Transverse colon (tissue), 4 donors: ENCODE measurements at regions not wholly inside any gene's neighbourhood (a gene's known extent, or its start where the extent isn't known, plus 50 kb on each side); places are given as distances from the start of the nearest gene placed in this dataset.

Experiments used
- DNase-seq: peaks from one replicate; pipeline ENCODE4 v3.0.0-alpha.2; 2019
- H3K27ac ChIP-seq, 4 donors: fragments of 200-600 bp; sonication (generic); 2 replicates each; pipeline ENCODE4 v1.5.1; 2016 to 2018; ENCODE audit warnings: inconsistent platforms in 4 of 4
- H3K27me3 ChIP-seq: fragments of 200-600 bp; sonication (generic); 2 replicates; pipeline ENCODE4 v1.5.1; 2017; ENCODE audit warnings: inconsistent platforms
- H3K36me3 ChIP-seq, 4 donors: fragments of 200-600 bp; sonication (generic); 2 replicates each; pipeline ENCODE4 v1.5.1; 2017 to 2019; ENCODE audit warnings: inconsistent platforms in 4 of 4
- H3K4me1 ChIP-seq, 4 donors: fragments of 200-600 bp; sonication (generic); 2 replicates each; pipeline ENCODE4 v1.5.1; 2017 to 2020; ENCODE audit warnings: inconsistent platforms in 4 of 4
- H3K4me3 ChIP-seq, 4 donors: fragments of 200-600 bp; sonication (generic); 1 replicate in 1 of 4; 2 replicates in 3 of 4; pipeline versions ENCODE4 v1.5.1 to v1.6.1; 2017 to 2019; ENCODE audit warnings: inconsistent platforms in 4 of 4
- H3K9me3 ChIP-seq, 2 donors: fragments of 200-600 bp; sonication (generic); 2 replicates each; pipeline ENCODE4 v1.5.1; 2017 to 2019; ENCODE audit warnings: inconsistent platforms in 2 of 2
- CTCF ChIP-seq, 5 experiments: fragments of 200-600 bp in 3 of 5; fragments of 450-650 bp in 2 of 5; sonication (generic) in 3 of 5; IDR thresholded peaks; 1 replicate in 2 of 5; 2 replicates in 3 of 5; pipeline ENCODE4 v1.5.1; 2016 to 2017; ENCODE audit warnings: antibody characterized with exemption in 5 of 5, inconsistent platforms in 3 of 5, mild to moderate bottlenecking in 2 of 5, moderate library complexity in 1 of 5
- EP300 ChIP-seq: sonication (generic); formaldehyde crosslinking; IDR thresholded peaks from one replicate; pipeline ENCODE4 v1.6.1; 2017; ENCODE audit warnings: antibody characterized with exemption, low read depth
- POLR2A ChIP-seq: fragments of 450-650 bp; IDR thresholded peaks from one replicate; pipeline ENCODE4 v1.6.1; 2016; ENCODE audit warnings: antibody characterized with exemption, mild to moderate bottlenecking, moderate library complexity
- POLR2AphosphoS5 ChIP-seq, 3 donors: sonication (generic); formaldehyde crosslinking; IDR thresholded peaks; one replicate each; pipeline ENCODE4 v1.6.1; 2016; ENCODE audit warnings: antibody characterized with exemption in 3 of 3
- WGBS, 2 donors: methylation state at CpG; one replicate each; pipeline ENCODE4 v1.1.5; 2018; ENCODE audit warnings: low coverage in 1 of 2; 5-methylcytosine and 5-hydroxymethylcytosine counted together
- in situ Hi-C, 4 donors: fragments of 200-750 bp; cut with MboI; loops; one replicate each; pipeline versions ENCODE4 v1.15.0 to v1.15.1; 2017; ENCODE audit warnings: low sequenced_read_pairs in 3 of 4, low pct_ligation_motif_present in 1 of 4, low pct_unique_long_range_greater_than_20kb in 1 of 4
- intact Hi-C: fragments of 100-400 bp; cut with DNase I; formaldehyde crosslinking; loops from one replicate; pipeline ENCODE4 v1.15.1; 2023; ENCODE audit warnings: low total_unique reads

- WGBS, 2 donors = 56 to 79% methylated on average over 2 of the region's 2 CpGs
- Histone ChIP-seq H3K27ac (no peak overlapping the region), H3K9me3 (no peaks in the 10 kb centered on the region), H3K27me3 (no peaks in the 10 kb centered on the region), H3K4me3 (no peak overlapping the region), H3K4me1 (no peaks in the 10 kb centered on the region), H3K36me3 (no peaks in the 10 kb centered on the region)
- in situ Hi-C loops = no loop called here
- TF ChIP-seq EP300 (no peak), POLR2AphosphoS5 (IDR thresholded peaks at IDR 0.05) (no peak), CTCF (IDR thresholded peaks at IDR 0.05) (no peak), POLR2A (no peak)
- intact Hi-C loops = no loop called here
- DNase-seq = no peak
Measured at GRCh38 chr2:217121565-217121964, 261.7 kb upstream of the TNP1 start.

DNA sequence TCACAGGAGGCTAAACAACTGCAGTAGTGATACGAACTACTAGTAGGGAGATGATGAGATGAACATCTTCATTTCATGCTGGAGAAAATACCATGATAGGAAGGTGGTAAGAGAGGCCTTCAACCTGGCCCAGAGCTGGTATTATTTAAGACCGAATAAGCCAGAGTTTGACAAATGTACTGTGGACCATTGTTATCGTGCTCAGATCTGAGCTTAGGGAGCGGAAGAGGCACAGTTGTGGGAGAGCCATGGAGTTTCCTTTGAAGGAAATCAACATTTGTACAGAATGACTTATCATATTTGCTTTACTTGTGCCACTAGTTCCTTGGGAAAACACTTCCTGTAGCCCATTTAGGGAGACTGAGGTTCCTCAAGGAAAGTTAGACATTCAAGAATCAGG is 260.6 kb upstream of the TNP1 start:
- WGBS, 2 donors = 89 to 92% methylated on average over 4 of the region's 4 CpGs
- H3K36me3 ChIP-seq = no peaks in the 10 kb centered on the region
- DNase-seq = no peak
- no peak overlapping the region for H3K27ac ChIP-seq
- in situ Hi-C loops (no loop called here), intact Hi-C loops (no loop called here)
- TF ChIP-seq CTCF (IDR thresholded peaks at IDR 0.05) = no peak
- no peak for TF ChIP-seq POLR2AphosphoS5 (IDR thresholded peaks at IDR 0.05)
- TF ChIP-seq EP300 = no peak
- no peak for TF ChIP-seq POLR2A
- no peaks in the 10 kb centered on the region for H3K27me3 ChIP-seq
- H3K4me1 ChIP-seq = no peaks in the 10 kb centered on the region
- no peak overlapping the region for H3K4me3 ChIP-seq
- no peaks in the 10 kb centered on the region for H3K9me3 ChIP-seq

GRCh38 chr2:217118559-217119284 is 258.9 kb upstream of the TNP1 start:
- Histone ChIP-seq H3K4me1 (no peaks in the 10 kb centered on the region), H3K36me3 (no peaks in the 10 kb centered on the region), H3K27ac (no peak overlapping the region), H3K4me3 (no peak overlapping the region), H3K27me3 (no peaks in the 10 kb centered on the region), H3K9me3 (no peaks in the 10 kb centered on the region)
- WGBS, 2 donors = 74 to 79% methylated on average over 3 to 7 of the region's 7 CpGs
- intact Hi-C loops (no loop called here), in situ Hi-C loops (no loop called here)
- DNase-seq = no peak
- TF ChIP-seq POLR2A (no peak), EP300 (no peak), POLR2AphosphoS5 (IDR thresholded peaks at IDR 0.05) (no peak)

DNA sequence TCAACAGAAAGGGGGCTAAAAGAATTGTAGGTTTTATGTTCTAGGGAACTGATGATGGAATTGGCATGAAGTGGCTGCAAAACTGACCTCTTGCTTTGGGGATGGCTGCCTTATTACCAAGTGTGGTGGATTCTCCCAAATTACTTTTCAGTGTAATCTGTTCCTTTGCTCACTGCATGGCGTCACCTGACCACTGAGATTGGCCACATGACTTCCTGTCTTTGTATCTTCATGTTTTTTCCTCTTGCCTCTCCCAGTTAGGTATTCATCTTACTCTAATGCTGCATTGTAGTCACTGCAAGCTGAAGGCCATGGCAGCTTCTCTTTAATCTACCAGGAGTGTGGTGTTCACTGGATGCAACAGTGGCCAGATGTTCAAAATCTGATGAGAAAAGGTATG is 257.7 kb upstream of the TNP1 start:
- in situ Hi-C loops = no loop called here
- 38 to 71% methylated on average over 1 of the region's 1 CpG for WGBS, 2 donors
- no peaks in the 10 kb centered on the region for H3K9me3 ChIP-seq
- TF ChIP-seq POLR2AphosphoS5 (IDR thresholded peaks at IDR 0.05) = no peak
- no peaks in the 10 kb centered on the region for H3K36me3 ChIP-seq
- no peak for DNase-seq
- no peak overlapping the region for H3K4me3 ChIP-seq
- no peaks in the 10 kb centered on the region for H3K4me1 ChIP-seq
- H3K27me3 ChIP-seq = no peaks in the 10 kb centered on the region
- intact Hi-C loops = no loop called here
- no peak overlapping the region for H3K27ac ChIP-seq

- 63 to 64% methylated on average over 1 of the region's 1 CpG for WGBS, 2 donors
Measured at GRCh38 chr2:217116610-217117009, 256.7 kb upstream of the TNP1 start.

More at GRCh38 chr2:217116610-217117009, 256.7 kb upstream of the TNP1 start:
- intact Hi-C loops = no loop called here
- in situ Hi-C loops = no loop called here
- TF ChIP-seq EP300 = no peak
- no peak for TF ChIP-seq CTCF (IDR thresholded peaks at IDR 0.05)
- TF ChIP-seq POLR2AphosphoS5 (IDR thresholded peaks at IDR 0.05) = no peak
- TF ChIP-seq POLR2A = no peak
- Histone ChIP-seq H3K27me3 (no peaks in the 10 kb centered on the region), H3K4me1 (no peaks in the 10 kb centered on the region), H3K27ac (no peak overlapping the region), H3K36me3 (no peaks in the 10 kb centered on the region), H3K9me3 (no peaks in the 10 kb centered on the region), H3K4me3 (no peak overlapping the region)
- no peak for DNase-seq
